Hematopoietic multipotent progenitor cell treated with erythropoietin and hydrocortisone succinate and interleukin-3 and kit ligand, for 8 days (in vitro differentiated cells): ENCODE measurements at regions not wholly inside any gene's neighbourhood (a gene's known extent, or its start where the extent isn't known, plus 50 kb on each side); places are given as distances from the start of the nearest gene placed in this dataset.

Source experiments
- DNase-seq: peaks from one replicate; pipeline ENCODE4 v3.0.0-alpha.2; 2015

- no peak for DNase-seq
Observed at GRCh38 chr11:134464981-134465730, 53.1 kb upstream of the B3GAT1 start.

- no peak for DNase-seq
Observed at GRCh38 chr11:134464196-134464595, 52.2 kb upstream of the B3GAT1 start.

- DNase-seq: no peak
Observed at GRCh38 chr11:134463716-134464115, 51.7 kb upstream of the B3GAT1 start.
